Spinal cord (tissue), 9 donors: ENCODE measurements at regions not wholly inside any gene's neighbourhood (a gene's known extent, or its start where the extent isn't known, plus 50 kb on each side); places are given as distances from the start of the nearest gene placed in this dataset.

Experiments used
- DNase-seq, 6 donors: peaks; one replicate each; pipeline versions ENCODE4 v3.0.0 to v3.0.0-alpha.2; 2013 to 2015; ENCODE audit warnings: low spot score in 6 of 6, low read depth in 4 of 6
- H3K27ac ChIP-seq: one replicate; pipeline ENCODE4 v1.5.1; 2013; ENCODE audit warnings: low read depth, low read length, control low read depth
- H3K27me3 ChIP-seq: one replicate; pipeline ENCODE4 v1.6.1; 2013; ENCODE audit warnings: low read length; ENCODE audit not compliant: control insufficient read depth, insufficient read depth
- H3K36me3 ChIP-seq: one replicate; pipeline ENCODE4 v1.6.1; 2013; ENCODE audit warnings: low read length; ENCODE audit not compliant: control insufficient read depth, insufficient read depth
- H3K4me1 ChIP-seq: one replicate; pipeline ENCODE4 v1.6.1; 2013; ENCODE audit warnings: low read length; ENCODE audit not compliant: control insufficient read depth, insufficient read depth
- H3K4me3 ChIP-seq: one replicate; pipeline ENCODE4 v1.5.1; 2013; ENCODE audit warnings: low read depth, low read length, control low read depth
- H3K9me3 ChIP-seq: one replicate; pipeline ENCODE4 v1.6.1; 2013; ENCODE audit warnings: low read length; ENCODE audit not compliant: control insufficient read depth, insufficient read depth
- WGBS: methylation state at CpG from one replicate; pipeline ENCODE4 v1.1.5; 2013; ENCODE audit warnings: missing lambda C conversion rate; ENCODE audit not compliant: insufficient coverage; 5-methylcytosine and 5-hydroxymethylcytosine counted together
- donor health status: healthy.

DNA sequence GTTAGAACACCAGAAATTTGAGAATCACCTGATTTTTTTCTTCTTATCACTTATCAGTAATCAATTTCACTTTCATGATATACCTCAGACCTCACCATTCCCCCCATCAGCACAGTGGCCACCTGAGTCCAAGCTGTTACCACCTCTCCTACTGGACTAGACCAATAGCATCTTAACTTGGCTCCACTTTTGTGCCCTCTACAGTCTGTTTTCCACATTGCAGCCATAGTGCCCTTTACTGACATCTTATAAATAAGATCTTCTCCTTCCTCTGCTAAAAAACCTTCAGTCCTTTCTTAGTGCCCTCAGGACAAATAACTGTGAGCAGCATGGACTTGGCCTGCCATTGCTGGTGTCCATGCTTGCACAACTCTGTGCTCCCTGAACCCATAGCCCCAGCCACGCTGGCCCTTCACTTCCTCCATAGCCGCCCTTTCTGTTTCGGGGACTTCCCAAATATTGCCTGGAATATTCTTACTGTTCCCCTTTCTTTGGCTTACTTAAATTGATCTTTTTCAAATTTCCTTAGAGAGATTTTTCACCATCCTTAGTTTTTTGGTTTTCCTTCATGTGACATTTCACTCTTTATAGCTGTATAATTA lies 380.8 kb downstream of the LMO7 start:
- Histone ChIP-seq H3K4me3 (no peak overlapping the region), H3K4me1 (peaks cover 10% of the 10 kb centered on the region), H3K27me3 (no peaks in the 10 kb centered on the region), H3K9me3 (no peaks in the 10 kb centered on the region), H3K36me3 (no peaks in the 10 kb centered on the region), H3K27ac (no peak overlapping the region)
- WGBS, result 100% methylated on average over 1 of the region's 3 CpGs
- no peak for DNase-seq

DNA sequence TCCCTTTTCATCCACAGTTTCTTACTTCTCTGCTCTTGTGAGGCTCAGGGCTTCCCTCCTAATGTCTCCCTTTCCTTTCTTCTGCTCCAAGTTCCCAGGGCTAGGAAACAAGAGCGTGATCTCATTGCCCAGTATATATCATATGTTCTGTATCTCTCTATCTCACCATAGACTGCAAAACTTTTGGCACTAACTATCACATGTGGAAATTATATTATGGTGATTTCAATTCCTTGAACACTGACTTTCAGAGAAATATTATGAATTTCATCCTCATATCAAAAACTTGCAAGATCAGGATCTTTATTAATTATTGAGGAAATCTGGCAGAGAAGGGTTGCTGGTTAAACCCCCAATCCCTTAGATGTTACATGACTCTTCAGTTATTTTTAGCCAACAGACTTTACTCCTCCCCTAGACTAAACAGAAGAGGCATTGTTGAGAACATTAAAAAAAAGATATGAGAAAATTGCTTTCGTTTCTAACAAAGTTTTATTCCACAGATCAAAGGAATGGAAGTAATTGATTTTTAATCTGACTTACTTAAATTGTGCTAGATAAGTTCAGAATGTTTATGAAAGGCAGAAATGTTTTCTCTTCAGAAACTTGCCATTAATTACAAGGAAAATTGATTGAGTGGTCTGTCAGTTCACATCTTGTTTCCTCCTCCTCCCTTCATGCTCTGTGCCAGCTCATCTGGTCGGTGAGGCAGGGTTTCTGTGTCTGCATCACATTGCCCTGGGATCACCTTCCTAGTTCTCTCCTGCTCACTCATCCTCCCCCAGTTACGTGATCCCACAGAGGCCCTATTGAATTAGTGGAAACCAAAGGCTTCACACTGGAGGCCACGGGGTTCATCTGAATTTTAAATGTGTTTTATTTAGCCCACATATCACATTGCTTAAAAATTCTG lies 378.5 kb downstream of the LMO7 start:
- 33% methylated on average over 1 of the region's 5 CpGs for WGBS
- Histone ChIP-seq H3K4me1 (peaks cover 5% of the 10 kb centered on the region), H3K4me3 (no peak overlapping the region), H3K9me3 (no peaks in the 10 kb centered on the region), H3K27me3 (no peaks in the 10 kb centered on the region), H3K36me3 (no peaks in the 10 kb centered on the region), H3K27ac (peak overlapping the region; percentile 29)
- DNase-seq, result no peak

DNA sequence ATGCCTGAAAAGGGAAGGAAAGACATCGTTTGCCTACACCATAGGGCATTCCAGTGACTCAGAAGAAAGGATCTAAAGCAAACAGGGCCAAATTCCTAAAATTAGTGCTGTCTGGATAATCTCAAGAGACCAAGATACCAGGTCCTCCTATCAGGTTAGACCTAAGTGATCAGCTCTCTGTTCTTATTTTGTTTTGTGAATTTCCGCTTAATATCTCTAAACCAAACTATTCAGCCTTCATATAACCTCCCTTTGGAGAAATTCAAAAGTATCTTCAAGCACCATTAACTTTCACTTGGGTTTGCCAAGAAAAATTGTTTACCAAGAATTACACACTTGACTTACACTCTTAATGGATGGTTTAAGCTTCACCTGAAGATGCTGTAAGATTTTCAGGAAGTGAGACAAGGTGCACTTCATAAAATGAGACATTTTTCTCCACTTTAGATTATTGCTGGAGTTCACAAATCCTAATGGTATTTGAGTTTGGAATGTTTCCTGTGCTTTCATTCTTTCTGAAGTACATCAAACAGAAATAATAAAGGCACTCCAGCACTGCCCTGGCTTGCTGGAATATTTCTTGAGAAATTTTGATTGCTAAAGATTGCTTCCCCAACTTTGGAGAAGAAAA lies 376.1 kb downstream of the LMO7 start:
- Histone ChIP-seq H3K4me3 (no peak overlapping the region), H3K27me3 (no peaks in the 10 kb centered on the region), H3K36me3 (no peaks in the 10 kb centered on the region), H3K9me3 (no peaks in the 10 kb centered on the region), H3K27ac (no peak overlapping the region), H3K4me1 (peaks cover 3% of the 10 kb centered on the region)
- no peak for DNase-seq
- WGBS, result no CpG with 5 or more reads among the region's 2 CpGs

DNA sequence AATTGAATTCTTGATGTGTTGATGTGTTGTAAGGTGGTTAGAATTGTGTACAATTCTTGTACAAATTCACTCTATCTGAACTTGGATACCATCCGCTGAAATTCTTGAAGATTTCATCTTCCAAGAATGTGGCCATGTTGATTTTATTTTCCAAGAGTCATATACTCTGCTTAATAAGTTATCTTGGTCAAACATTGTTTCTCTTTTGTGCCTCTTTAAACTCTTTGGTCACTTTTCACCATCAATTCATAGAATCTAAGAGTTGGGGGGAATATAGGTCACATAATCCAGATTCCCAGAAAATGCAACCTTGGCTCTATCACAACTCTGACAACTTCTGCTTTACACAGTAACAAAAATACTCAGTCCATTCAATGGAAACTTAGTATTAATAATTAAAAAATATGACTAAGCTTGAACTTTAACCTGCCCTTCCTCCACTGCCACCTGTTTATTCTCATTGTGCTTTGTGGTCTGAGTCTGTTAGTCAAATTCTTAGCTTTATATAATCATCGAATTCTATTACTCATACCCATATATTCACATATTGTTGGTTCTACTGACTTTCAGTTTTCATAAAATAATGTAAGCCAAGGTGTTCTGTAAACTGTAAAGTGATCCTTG lies 373.2 kb downstream of the LMO7 start:
- no peaks in the 10 kb centered on the region for H3K9me3 ChIP-seq
- no peaks in the 10 kb centered on the region for H3K27me3 ChIP-seq
- DNase-seq, result no peak
- H3K4me1 ChIP-seq, result peaks cover 3% of the 10 kb centered on the region
- no peak overlapping the region for H3K4me3 ChIP-seq
- no peaks in the 10 kb centered on the region for H3K36me3 ChIP-seq
- no CpG with 5 or more reads among the region's 2 CpGs for WGBS
- no peak overlapping the region for H3K27ac ChIP-seq

DNA sequence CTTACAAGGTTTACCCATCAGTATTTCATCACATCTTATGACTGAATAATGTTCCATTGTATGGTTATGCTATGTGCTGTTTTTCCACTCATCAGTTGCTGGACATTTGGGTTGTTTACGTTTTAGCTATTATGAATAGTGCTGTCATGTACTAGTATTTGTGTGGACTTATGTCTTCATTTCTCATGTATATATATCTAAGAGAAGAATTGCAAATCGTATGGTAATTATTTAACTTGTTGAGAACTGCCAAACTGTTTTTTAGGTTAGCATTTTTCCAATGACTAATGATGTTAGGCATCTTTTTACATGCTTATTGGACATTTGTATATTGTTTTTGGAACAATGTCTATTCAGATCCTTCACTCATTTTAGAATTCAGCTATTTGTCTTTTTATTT lies 368.3 kb downstream of the LMO7 start:
- no peaks in the 10 kb centered on the region for H3K36me3 ChIP-seq
- no CpG with 5 or more reads among the region's 2 CpGs for WGBS
- DNase-seq, result no peak
- no peaks in the 10 kb centered on the region for H3K9me3 ChIP-seq
- H3K4me1 ChIP-seq, result no peaks in the 10 kb centered on the region
- H3K4me3 ChIP-seq, result no peak overlapping the region
- H3K27ac ChIP-seq, result no peak overlapping the region
- no peaks in the 10 kb centered on the region for H3K27me3 ChIP-seq

DNA sequence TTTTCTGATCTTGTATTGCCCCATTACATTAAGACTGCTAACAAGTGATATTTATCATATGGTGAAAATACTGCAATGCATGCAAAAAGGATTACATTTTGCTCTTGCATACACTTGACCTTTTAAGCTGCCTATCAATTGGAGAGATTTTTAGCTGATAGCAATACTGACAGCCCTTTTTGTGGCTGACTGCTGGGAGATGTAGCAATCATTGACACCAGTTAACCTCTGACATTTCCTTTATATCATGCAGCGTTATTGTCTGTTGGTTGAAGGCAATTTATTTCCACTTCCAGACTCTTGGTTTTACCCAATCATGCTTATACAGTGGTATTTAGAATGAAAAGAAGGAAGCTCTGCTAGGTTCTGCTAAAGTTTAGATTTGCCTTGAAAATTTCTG lies 364.0 kb downstream of the LMO7 start:
- no peaks in the 10 kb centered on the region for H3K9me3 ChIP-seq
- H3K4me3 ChIP-seq, result no peak overlapping the region
- no peak overlapping the region for H3K27ac ChIP-seq
- no peaks in the 10 kb centered on the region for H3K36me3 ChIP-seq
- H3K4me1 ChIP-seq, result no peaks in the 10 kb centered on the region
- H3K27me3 ChIP-seq, result no peaks in the 10 kb centered on the region
- peak in 1 of 6 donors; percentile 10 for DNase-seq
- WGBS, result no CpG with 5 or more reads among the region's 1 CpG

DNA sequence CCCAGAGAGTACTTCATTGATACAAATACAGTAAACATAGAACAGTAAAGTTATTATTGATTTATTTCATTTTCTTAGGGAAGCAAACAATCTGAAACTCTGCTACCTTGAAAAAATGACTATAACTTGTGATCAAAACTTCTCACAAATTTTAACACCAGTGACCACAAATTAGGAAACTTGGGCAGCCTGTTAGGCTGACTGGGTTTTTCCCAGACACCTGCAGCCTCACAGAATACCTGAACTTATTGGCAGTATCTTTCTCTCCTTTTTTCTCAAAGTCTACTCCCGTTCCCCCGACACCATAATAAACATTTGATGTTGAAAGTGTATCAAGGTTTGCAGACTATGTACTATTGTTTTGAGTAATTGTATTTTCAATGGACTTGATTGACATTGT lies 360.5 kb downstream of the LMO7 start:
- Histone ChIP-seq H3K4me1 (no peaks in the 10 kb centered on the region), H3K9me3 (no peaks in the 10 kb centered on the region), H3K36me3 (no peaks in the 10 kb centered on the region), H3K27me3 (no peaks in the 10 kb centered on the region), H3K4me3 (no peak overlapping the region), H3K27ac (no peak overlapping the region)
- no CpG with 5 or more reads among the region's 2 CpGs for WGBS
- no peak for DNase-seq

DNA sequence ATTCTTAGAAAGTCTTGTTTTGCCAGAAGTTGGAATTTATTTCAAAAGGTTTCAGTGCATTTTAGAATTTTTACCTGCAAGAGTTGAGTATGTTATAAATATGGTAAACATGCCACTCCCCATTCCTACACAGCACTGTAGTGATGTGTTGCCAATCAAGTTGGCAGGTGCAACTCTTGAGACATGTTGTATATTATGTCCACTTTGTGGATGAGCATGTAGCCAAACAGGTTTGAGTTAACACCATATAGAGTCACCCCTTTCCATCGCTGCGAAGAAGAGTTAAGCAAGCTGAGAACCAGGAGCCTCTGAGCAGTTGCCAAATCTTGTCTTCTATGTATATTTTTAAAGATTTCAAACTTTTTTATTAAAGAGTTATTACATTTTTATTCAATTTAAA lies 359.8 kb downstream of the LMO7 start:
- no CpG with 5 or more reads among the region's 2 CpGs for WGBS

DNA sequence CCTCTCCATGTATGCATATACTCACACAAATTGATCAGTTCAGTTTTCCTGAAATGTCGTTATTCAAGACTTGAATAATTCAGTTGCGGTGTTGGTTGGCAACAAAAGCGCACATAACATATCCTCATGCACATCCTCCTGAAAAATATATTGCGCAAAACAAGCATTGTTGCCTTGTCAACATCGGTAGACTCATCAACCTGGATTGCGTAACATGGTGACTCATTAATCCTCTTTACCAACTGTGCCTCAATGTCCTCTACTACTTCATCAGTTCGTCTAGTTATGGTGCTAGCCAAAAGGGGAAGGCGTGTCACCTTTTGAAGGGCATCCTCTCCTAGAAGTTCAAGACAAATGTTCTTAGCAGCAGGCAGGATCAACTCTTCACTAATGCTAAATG lies 357.7 kb downstream of the LMO7 start:
- 92% methylated on average over 7 of the region's 8 CpGs for WGBS
- Histone ChIP-seq H3K4me1 (no peaks in the 10 kb centered on the region), H3K4me3 (no peak overlapping the region), H3K27ac (no peak overlapping the region), H3K36me3 (no peaks in the 10 kb centered on the region), H3K27me3 (no peaks in the 10 kb centered on the region), H3K9me3 (no peaks in the 10 kb centered on the region)
- no peak for DNase-seq

More for the DNA sequence above, 359.8 kb downstream of the LMO7 start:
- no peaks in the 10 kb centered on the region for H3K27me3 ChIP-seq
- H3K27ac ChIP-seq, result no peak overlapping the region
- no peak for DNase-seq
- no peaks in the 10 kb centered on the region for H3K9me3 ChIP-seq
- no peaks in the 10 kb centered on the region for H3K36me3 ChIP-seq
- no peak overlapping the region for H3K4me3 ChIP-seq
- H3K4me1 ChIP-seq, result no peaks in the 10 kb centered on the region
